ENCODE measurements at regions not wholly inside any gene's neighbourhood (a gene's known extent, or its start where the extent isn't known, plus 50 kb on each side); places are given as distances from the start of the nearest gene placed in this dataset.

DNA sequence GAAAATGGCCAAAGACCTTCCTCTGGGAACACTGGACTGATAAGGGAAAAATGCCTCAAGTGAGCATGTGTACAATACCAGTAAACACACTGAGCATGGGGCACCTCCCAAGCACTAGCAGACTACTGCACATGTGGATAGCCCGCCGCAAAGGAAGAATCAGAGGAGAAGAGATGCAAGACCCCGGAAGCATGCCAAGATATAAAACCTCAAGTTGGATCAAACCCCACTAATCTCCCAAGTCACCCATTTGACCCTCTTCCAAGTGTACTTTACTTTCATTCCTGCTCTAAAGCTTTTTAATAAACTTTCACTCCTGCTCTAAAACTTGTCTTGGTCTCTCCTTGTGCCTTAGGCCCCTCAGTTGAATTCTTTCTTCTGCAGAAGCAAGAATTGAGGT lies 121.1 kb upstream of the PLAAT1 start:
- POLR2A ChIA-PET, result no interaction called here
- H3K36me3 Mint-ChIP-seq, result peaks cover 27% of the 10 kb centered on the region

More for the DNA sequence above, 121.1 kb upstream of the PLAAT1 start:
- peaks cover 3% of the 10 kb centered on the region for H3K27me3 Mint-ChIP-seq (ENCODE audit: low read depth)
- no peak for ATAC-seq
- peaks cover 36% of the 10 kb centered on the region for H3K4me1 Mint-ChIP-seq
- peaks cover 31% of the 10 kb centered on the region for H3K9me3 Mint-ChIP-seq
- no peak overlapping the region for H3K4me3 Mint-ChIP-seq
- TF ChIP-seq TP53 (CRISPR knock-in tag; IDR thresholded peaks at IDR 0.05) (no peak), ZNF317 (CRISPR knock-in tag; IDR thresholded peaks at IDR 0.05; ENCODE audit: borderline replicate concordance, low read depth) (no peak), ZNF396 (CRISPR knock-in tag; IDR thresholded peaks at IDR 0.05; ENCODE audit: borderline replicate concordance) (no peak), ZNF121 (CRISPR knock-in tag; IDR thresholded peaks at IDR 0.05) (no peak), ZNF416 (CRISPR knock-in tag; IDR thresholded peaks at IDR 0.05) (no peak), ERG (CRISPR knock-in tag; IDR thresholded peaks at IDR 0.05) (no peak), ZNF423 (CRISPR knock-in tag; IDR thresholded peaks at IDR 0.05) (no peak), GABPB1 (CRISPR knock-in tag; IDR thresholded peaks at IDR 0.05) (no peak), NFYB (CRISPR knock-in tag; conservative IDR thresholded peaks at IDR 0.05; ENCODE audit: low read depth) (no peak), MYBL2 (CRISPR knock-in tag; IDR thresholded peaks at IDR 0.05) (no peak), FOXK1 (CRISPR knock-in tag; IDR thresholded peaks at IDR 0.05) (no peak), RORB (CRISPR knock-in tag; IDR thresholded peaks at IDR 0.05) (no peak), ATF1 (CRISPR knock-in tag; IDR thresholded peaks at IDR 0.05) (no peak), SMAD4 (CRISPR knock-in tag; IDR thresholded peaks at IDR 0.05) (no peak), ARID4B (CRISPR knock-in tag; IDR thresholded peaks at IDR 0.05; ENCODE audit: borderline replicate concordance) (no peak), NR3C1 (CRISPR knock-in tag; conservative IDR thresholded peaks at IDR 0.05; ENCODE audit: low read depth) (no peak), HMGA2 (CRISPR knock-in tag; IDR thresholded peaks at IDR 0.05) (no peak)
- TF ChIP-seq, protein P1, sequence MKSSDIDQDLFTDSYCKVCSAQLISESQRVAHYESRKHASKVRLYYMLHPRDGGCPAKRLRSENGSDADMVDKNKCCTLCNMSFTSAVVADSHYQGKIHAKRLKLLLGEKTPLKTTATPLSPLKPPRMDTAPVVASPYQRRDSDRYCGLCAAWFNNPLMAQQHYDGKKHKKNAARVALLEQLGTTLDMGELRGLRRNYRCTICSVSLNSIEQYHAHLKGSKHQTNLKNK (CRISPR knock-in tag; IDR thresholded peaks at IDR 0.05), result no peak
- TF ChIP-seq, protein P2, sequence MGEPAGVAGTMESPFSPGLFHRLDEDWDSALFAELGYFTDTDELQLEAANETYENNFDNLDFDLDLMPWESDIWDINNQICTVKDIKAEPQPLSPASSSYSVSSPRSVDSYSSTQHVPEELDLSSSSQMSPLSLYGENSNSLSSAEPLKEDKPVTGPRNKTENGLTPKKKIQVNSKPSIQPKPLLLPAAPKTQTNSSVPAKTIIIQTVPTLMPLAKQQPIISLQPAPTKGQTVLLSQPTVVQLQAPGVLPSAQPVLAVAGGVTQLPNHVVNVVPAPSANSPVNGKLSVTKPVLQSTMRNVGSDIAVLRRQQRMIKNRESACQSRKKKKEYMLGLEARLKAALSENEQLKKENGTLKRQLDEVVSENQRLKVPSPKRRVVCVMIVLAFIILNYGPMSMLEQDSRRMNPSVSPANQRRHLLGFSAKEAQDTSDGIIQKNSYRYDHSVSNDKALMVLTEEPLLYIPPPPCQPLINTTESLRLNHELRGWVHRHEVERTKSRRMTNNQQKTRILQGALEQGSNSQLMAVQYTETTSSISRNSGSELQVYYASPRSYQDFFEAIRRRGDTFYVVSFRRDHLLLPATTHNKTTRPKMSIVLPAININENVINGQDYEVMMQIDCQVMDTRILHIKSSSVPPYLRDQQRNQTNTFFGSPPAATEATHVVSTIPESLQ (CRISPR knock-in tag; IDR thresholded peaks at IDR 0.05), result no peak
- TF ChIP-seq, protein P3, sequence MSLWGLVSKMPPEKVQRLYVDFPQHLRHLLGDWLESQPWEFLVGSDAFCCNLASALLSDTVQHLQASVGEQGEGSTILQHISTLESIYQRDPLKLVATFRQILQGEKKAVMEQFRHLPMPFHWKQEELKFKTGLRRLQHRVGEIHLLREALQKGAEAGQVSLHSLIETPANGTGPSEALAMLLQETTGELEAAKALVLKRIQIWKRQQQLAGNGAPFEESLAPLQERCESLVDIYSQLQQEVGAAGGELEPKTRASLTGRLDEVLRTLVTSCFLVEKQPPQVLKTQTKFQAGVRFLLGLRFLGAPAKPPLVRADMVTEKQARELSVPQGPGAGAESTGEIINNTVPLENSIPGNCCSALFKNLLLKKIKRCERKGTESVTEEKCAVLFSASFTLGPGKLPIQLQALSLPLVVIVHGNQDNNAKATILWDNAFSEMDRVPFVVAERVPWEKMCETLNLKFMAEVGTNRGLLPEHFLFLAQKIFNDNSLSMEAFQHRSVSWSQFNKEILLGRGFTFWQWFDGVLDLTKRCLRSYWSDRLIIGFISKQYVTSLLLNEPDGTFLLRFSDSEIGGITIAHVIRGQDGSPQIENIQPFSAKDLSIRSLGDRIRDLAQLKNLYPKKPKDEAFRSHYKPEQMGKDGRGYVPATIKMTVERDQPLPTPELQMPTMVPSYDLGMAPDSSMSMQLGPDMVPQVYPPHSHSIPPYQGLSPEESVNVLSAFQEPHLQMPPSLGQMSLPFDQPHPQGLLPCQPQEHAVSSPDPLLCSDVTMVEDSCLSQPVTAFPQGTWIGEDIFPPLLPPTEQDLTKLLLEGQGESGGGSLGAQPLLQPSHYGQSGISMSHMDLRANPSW (CRISPR knock-in tag; conservative IDR thresholded peaks at IDR 0.05; ENCODE audit: low read depth), result no peak
- H3K27ac Mint-ChIP-seq, result no peak overlapping the region
- CTCF ChIA-PET, result no interaction called here
- DNase-seq (ENCODE audit: low spot score), result no peak
